Smooth muscle cell (in vitro differentiated cells): ENCODE measurements at regions not wholly inside any gene's neighbourhood (a gene's known extent, or its start where the extent isn't known, plus 50 kb on each side); places are given as distances from the start of the nearest gene placed in this dataset.

Source experiments
- DNase-seq: peaks from one replicate; lab custom pipeline; 2025; ENCODE audit not compliant: unreplicated experiment; lab: John Stamatoyannopoulos, UW
- H2AFZ ChIP-seq: fragments of 200-600 bp; sonication (generic); 2 replicates; pipeline ENCODE4 v1.6.0; 2016; ENCODE audit warnings: antibody characterized with exemption, low read depth, mild to moderate bottlenecking
- H3F3A ChIP-seq: fragments of 200-600 bp; sonication (generic); 2 replicates; pipeline ENCODE4 v1.6.0; 2017; ENCODE audit warnings: antibody characterized with exemption, low read depth
- H3K27ac ChIP-seq: fragments of 200-600 bp; sonication (generic); 2 replicates; pipeline ENCODE4 v1.5.1; 2016; ENCODE audit warnings: low read depth, mild to moderate bottlenecking
- H3K27me3 ChIP-seq: fragments of 200-600 bp; sonication (generic); 2 replicates; pipeline ENCODE4 v1.6.1; 2016; ENCODE audit warnings: low read depth, mild to moderate bottlenecking
- H3K36me3 ChIP-seq: fragments of 200-600 bp; sonication (generic); 2 replicates; pipeline ENCODE4 v1.5.1; 2016; ENCODE audit warnings: low read depth
- H3K4me1 ChIP-seq: fragments of 200-600 bp; sonication (generic); 2 replicates; pipeline ENCODE4 v1.5.1; 2016; ENCODE audit warnings: low read depth
- H3K4me2 ChIP-seq: fragments of 200-600 bp; sonication (generic); 2 replicates; pipeline ENCODE4 v1.6.0; 2016; ENCODE audit warnings: mild to moderate bottlenecking
- H3K4me3 ChIP-seq: fragments of 200-600 bp; sonication (generic); 2 replicates; pipeline ENCODE4 v1.5.1; 2016; ENCODE audit warnings: mild to moderate bottlenecking
- H3K79me2 ChIP-seq: fragments of 200-600 bp; sonication (generic); 2 replicates; pipeline ENCODE4 v1.6.0; 2016; ENCODE audit warnings: low read depth, mild to moderate bottlenecking
- H3K9ac ChIP-seq: fragments of 200-600 bp; sonication (generic); 2 replicates; pipeline ENCODE4 v1.6.0; 2016; ENCODE audit warnings: low read depth
- H3K9me3 ChIP-seq: fragments of 200-600 bp; sonication (generic); replicated peaks from 2 replicates; pipeline ENCODE4 v1.5.1; 2016; ENCODE audit warnings: low read depth
- H4K20me1 ChIP-seq: fragments of 200-600 bp; sonication (generic); 2 replicates; pipeline ENCODE4 v1.6.0; 2016; ENCODE audit warnings: low read depth
- WGBS: methylation state at CpG from one replicate; pipeline ENCODE4 v1.1.7; 2016; ENCODE audit warnings: low lambda C conversion rate; 5-methylcytosine and 5-hydroxymethylcytosine counted together
- TF ChIP-seq, protein P1 (sequence below): fragments of 200-600 bp; sonication (generic); IDR thresholded peaks from 2 replicates; pipeline ENCODE4 v1.5.1; 2017; ENCODE audit warnings: borderline replicate concordance, mild to moderate bottlenecking, antibody characterized with exemption; ENCODE audit not compliant: insufficient read depth, poor library complexity, severe bottlenecking

DNA sequence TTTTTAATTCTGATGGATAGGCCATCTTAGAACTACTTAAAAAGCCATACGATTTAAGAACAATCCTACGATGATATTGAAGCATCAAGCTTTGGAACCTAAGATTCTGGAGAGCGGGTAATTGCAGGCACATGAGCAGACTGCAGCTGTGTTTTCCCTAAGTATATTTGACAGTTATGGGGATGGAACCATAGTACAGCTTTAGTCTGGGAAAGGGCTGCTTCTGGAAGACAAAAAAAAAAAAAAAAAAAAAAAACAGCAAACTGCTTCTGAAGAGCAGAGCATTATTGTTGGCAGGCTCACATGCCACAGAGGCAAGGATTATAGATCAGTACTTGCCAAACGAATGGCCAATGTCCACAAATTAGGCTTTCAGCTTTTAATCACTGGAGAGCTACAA is 1618.7 kb downstream of the AMY1C start:
- Histone ChIP-seq H3K36me3 (no peaks in the 10 kb centered on the region), H3K27me3 (no peaks in the 10 kb centered on the region), H3K79me2 (no peaks in the 10 kb centered on the region), H3K4me3 (no peak overlapping the region), H2AFZ (no peak overlapping the region), H4K20me1 (no peaks in the 10 kb centered on the region), H3K9me3 (no peaks in the 10 kb centered on the region), H3K27ac (no peak overlapping the region), H3K9ac (no peak overlapping the region), H3K4me1 (no peaks in the 10 kb centered on the region), H3F3A (no peaks in the 10 kb centered on the region), H3K4me2 (no peak overlapping the region)
- DNase-seq, result no peak
- TF ChIP-seq, protein P1, sequence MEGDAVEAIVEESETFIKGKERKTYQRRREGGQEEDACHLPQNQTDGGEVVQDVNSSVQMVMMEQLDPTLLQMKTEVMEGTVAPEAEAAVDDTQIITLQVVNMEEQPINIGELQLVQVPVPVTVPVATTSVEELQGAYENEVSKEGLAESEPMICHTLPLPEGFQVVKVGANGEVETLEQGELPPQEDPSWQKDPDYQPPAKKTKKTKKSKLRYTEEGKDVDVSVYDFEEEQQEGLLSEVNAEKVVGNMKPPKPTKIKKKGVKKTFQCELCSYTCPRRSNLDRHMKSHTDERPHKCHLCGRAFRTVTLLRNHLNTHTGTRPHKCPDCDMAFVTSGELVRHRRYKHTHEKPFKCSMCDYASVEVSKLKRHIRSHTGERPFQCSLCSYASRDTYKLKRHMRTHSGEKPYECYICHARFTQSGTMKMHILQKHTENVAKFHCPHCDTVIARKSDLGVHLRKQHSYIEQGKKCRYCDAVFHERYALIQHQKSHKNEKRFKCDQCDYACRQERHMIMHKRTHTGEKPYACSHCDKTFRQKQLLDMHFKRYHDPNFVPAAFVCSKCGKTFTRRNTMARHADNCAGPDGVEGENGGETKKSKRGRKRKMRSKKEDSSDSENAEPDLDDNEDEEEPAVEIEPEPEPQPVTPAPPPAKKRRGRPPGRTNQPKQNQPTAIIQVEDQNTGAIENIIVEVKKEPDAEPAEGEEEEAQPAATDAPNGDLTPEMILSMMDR, result no peak
- 80% methylated on average over 4 of the region's 4 CpGs for WGBS

DNA sequence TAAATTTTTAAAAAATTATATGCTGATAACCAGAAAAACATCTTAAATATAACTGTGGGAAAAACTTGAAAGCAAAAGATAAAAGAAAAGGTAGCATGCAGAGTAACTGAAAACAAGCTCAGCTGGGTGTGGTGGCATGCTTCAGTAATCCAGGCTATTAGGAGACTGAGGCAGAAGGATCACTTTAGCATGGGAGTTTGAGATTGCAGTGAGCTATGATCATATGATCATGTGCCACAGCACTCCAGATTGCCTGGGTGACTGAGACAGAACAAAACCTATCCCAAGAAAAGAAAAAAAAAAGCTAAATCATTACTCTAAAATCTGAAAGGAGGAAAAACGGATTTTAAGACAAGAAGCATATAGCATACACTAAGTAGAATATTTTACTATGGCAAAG is 1624.0 kb downstream of the AMY1C start:
- no peak for DNase-seq
- H3K9me3 ChIP-seq, result no peaks in the 10 kb centered on the region
- H3K4me3 ChIP-seq, result no peak overlapping the region
- no peaks in the 10 kb centered on the region for H3K27me3 ChIP-seq
- H3K9ac ChIP-seq, result no peak overlapping the region
- H2AFZ ChIP-seq, result no peak overlapping the region
- H3K79me2 ChIP-seq, result no peaks in the 10 kb centered on the region
- H3K4me1 ChIP-seq, result no peaks in the 10 kb centered on the region
- no peaks in the 10 kb centered on the region for H3F3A ChIP-seq
- H3K27ac ChIP-seq, result no peak overlapping the region
- H3K36me3 ChIP-seq, result no peaks in the 10 kb centered on the region
- WGBS, result 55% methylated on average over 1 of the region's 1 CpG
- TF ChIP-seq, protein P1, result no peak
- no peaks in the 10 kb centered on the region for H4K20me1 ChIP-seq
- H3K4me2 ChIP-seq, result no peak overlapping the region

DNA sequence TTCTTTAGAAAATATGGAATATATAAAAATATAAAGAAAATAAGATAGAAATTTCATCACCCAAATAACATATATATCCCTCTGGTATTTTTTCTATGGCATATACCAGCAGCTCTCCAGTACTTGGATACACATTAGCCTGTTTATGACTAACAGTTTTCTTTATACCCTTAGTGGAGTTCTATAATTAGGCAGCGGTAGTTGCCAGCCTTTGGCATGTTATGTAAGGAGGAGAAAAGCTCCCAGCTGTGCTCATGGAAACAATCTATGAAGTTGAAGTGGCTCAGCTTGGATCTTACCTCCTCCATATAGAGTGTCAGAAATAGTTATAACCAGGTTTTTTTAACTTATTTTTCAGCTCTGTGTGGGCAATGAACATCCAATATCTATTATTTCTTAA is 1636.8 kb downstream of the AMY1C start:
- WGBS, result 86% methylated on average over 1 of the region's 1 CpG
- Histone ChIP-seq H3K9ac (no peak overlapping the region), H2AFZ (no peak overlapping the region), H3K79me2 (no peaks in the 10 kb centered on the region), H3K9me3 (no peaks in the 10 kb centered on the region), H3K4me1 (no peaks in the 10 kb centered on the region), H3K4me3 (no peak overlapping the region), H3K27ac (no peak overlapping the region), H3F3A (no peaks in the 10 kb centered on the region), H3K4me2 (no peak overlapping the region), H3K27me3 (no peaks in the 10 kb centered on the region), H4K20me1 (no peaks in the 10 kb centered on the region), H3K36me3 (no peaks in the 10 kb centered on the region)
- no peak for DNase-seq
- TF ChIP-seq, protein P1, result no peak

DNA sequence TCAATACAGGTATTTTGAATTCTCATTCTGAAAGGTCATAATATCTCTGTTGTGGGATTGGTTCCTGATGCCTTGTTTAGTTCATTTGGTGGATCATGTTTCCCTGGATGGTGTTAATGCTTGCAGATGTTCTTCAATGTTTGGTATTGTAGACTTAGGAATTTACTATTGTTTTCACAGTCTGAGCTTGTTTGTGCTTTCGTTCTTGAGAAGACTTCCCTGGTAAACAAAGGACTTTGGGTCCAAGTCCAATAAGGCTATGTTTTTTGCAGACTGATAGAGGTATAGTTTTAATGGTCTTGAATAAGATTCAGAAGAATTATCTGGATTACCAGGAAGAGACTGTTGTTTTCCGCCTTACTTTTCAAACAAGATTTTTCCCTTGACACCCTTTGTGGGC is 1646.3 kb downstream of the AMY1C start:
- Histone ChIP-seq H3K4me2 (no peak overlapping the region), H2AFZ (no peak overlapping the region), H3K27ac (no peak overlapping the region), H3F3A (no peaks in the 10 kb centered on the region), H3K36me3 (no peaks in the 10 kb centered on the region), H3K9ac (no peak overlapping the region), H3K4me3 (no peak overlapping the region), H3K79me2 (no peaks in the 10 kb centered on the region), H3K4me1 (no peaks in the 10 kb centered on the region), H4K20me1 (no peaks in the 10 kb centered on the region), H3K27me3 (no peaks in the 10 kb centered on the region), H3K9me3 (no peaks in the 10 kb centered on the region)
- DNase-seq, result no peak
- 40% methylated on average over 2 of the region's 2 CpGs for WGBS
- TF ChIP-seq, protein P1, result no peak
